Stimulated activated CD4-positive, alpha-beta T cell treated with anti-CD3 and anti-CD28 coated beads, Interleukin-15, amount 100 ng/mL, for 48 hours (primary cell): ENCODE measurements at regions not wholly inside any gene's neighbourhood (a gene's known extent, or its start where the extent isn't known, plus 50 kb on each side); places are given as distances from the start of the nearest gene placed in this dataset.

ENCODE experiments used
- DNase-seq, 2 donors: peaks; one replicate each; pipeline ENCODE4 v3.0.0-alpha.2; 2020; ENCODE audit warnings: low read depth in 2 of 2

DNA sequence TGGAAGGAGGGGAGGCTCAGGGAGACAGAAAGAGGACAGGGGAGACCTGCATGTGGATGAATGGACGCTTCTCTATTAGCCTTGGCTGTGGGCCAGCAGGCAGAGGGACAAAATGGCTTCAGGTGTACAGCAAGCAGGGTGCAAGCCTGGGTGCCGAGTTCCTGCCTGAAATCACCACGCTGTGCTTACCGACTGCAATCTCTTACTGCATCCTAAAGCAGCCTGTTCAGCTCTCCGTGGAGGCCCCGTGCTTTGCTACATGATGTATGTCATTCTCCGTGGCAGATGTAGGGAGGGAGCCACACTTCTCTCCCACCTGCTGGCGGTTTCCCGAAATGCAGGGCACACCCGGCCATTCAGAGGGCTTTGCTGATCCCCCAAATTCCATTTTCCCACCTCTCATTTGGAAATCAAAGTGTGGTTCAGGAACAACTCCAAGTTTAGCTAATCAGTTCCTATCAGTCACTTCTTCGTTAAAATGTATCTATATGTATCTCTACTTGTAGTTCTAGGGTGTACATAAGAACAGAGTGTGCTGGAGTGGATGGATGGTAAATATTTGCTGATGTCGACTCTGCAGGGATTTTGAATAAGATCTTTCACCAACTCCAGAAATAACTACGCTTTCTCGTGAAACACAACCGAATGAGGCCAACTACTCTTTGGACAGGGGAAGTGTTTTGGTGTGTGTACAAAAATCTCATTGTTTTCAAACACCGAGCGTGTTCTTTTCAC is 122.3 kb upstream of the BACE2 start:
- no peak for DNase-seq

- no peak for DNase-seq
Observed at GRCh38 chr21:41048145-41048544, 119.8 kb upstream of the BACE2 start.

GRCh38 chr21:41048623-41049022 is 119.3 kb upstream of the BACE2 start:
- no peak for DNase-seq

GRCh38 chr21:41052820-41053555 is 115.0 kb upstream of the BACE2 start:
- no peak for DNase-seq

DNA sequence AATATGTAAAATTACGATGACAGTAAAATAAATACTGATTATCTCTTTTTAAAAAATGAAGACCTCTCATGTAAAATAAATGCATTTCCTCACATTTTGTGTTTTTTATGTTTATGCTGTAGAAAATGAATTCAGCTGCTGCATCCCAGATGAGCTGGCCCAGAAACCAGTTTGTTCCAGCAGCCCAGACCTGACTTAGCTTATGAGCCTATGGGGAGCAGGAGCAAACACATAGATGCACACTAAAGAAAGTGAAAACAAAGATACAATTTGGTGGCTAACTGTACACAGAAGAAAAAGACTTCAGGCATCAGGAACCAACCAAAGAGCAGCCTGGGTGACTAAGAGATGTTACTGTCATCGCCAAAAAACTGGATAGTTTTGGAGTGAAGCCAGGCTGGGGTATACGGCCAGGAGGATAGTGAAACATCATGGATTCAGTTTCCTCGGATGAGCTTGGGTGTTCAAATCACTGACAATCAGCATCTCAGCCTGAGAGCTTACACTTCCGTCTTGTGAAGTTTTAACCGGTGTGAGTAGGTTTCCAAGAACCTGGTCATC is 113.9 kb upstream of the BACE2 start:
- DNase-seq = no peak

DNA sequence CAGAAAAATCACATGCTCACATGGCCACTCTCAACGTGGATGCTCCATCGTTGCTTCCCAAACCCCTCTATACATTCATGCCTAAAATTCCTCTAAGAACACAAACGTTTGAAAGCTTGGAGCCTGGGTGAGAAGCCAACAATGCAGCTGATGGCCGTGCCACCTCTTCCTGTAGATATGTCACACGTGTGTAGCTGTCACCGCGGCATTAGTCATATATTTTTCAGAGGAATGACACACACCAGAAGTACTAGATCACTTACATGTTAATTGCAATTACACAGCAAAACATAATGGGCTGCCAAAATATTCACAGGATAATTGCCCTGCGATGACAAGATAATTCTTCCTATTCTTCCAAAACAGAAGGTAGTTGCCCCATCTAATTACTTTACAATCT is 112.7 kb upstream of the BACE2 start:
- DNase-seq = no peak

- DNase-seq = no peak
Observed at GRCh38 chr21:41059871-41060270, 108.1 kb upstream of the BACE2 start.

DNA sequence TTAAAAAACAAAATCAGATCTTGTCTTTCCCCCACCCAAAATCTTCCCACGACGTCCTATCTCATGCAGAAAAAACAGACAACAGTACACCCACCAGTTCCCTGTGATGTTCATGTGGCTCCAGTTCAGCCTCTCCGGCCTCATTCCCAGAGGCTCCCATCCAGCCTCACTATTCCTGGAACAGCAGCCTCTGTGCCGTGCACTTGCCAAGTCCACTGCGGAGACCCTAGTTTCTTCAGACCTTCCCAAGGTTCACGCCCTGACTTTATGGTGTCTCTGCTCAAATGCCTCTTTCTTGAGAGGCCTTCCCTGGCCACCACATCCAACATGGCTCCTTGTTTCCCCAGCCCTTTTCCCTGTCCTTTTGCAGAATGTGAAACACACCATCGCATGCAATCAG is 106.3 kb upstream of the BACE2 start:
- no peak for DNase-seq

GRCh38 chr21:41064334-41064791 is 103.6 kb upstream of the BACE2 start:
- no peak for DNase-seq

DNA sequence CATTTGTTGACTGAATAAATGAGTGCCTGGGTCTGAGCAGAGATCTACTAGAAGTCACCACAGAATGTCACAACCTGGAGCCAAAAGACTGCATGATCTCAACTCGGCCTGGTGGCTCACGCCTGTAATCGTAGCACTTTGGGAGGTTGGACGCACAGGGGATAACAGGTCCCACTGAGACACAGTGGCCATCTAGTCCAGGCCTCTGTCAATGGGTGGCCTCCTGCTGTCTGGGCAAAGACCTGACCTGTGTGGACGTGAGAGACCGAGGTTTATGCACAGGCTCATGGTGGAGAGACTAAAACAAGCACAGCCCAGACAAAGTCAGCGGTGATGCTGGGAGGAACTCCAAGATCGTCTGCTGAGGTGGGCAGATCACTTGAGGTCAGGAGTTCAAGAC is 103.0 kb upstream of the BACE2 start:
- DNase-seq = no peak

- DNase-seq = no peak
Observed at GRCh38 chr21:41065539-41065938, 102.4 kb upstream of the BACE2 start.

- no peak for DNase-seq
Observed at GRCh38 chr21:41066086-41066938, 101.6 kb upstream of the BACE2 start.

- no peak for DNase-seq
Observed at GRCh38 chr21:41067709-41068108, 100.3 kb upstream of the BACE2 start.

DNA sequence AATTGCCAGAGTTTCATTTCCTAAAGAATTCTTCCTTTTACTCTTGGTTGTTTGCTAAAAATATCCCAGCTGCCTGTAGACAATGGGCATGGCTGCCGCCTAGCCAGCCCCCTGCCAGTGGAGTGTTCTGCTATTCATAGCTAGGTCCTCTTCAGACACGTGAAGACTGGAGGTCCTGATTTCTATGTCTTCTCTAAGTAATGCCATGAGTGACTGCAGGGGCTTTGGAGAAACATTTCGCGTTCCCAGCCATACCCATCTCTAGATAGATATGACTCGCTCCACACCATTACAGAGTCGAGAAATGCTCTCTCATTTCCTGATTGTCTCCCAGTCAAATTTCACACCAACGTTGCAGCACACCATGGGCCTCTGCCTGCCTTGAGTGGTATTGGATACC is 99.5 kb upstream of the BACE2 start:
- no peak for DNase-seq

DNA sequence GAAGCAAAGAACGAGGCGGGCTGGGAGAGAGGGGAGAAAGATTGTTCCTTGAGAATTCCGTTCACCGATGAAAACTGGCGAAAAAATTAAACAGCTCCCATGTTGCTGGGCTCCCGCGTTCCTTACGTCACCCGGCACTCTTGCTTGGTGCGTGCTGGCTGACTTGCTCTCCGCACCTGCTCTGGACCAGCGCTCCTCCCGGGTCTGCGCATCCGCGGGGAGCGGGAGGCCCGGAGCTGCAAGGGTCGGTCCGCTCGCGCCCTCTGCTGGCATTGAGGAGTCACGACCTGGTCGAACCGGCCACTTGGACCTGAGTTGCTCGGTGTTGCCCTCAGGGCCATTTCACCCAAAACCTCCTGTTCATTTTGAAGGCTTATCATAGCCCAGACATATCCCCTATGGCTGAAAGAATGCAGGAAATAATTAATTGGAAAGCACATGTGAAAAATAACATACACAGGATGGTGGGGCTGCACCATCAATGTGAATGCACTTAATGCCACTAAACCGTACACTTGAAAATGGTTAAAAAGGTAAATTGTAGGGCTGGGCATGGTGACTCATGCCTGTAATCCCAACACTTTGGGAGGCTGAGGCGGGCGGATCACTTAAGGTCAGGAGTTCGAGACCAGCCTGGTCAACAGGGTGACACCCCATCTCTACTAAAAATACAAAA is 98.9 kb upstream of the BACE2 start:
- DNase-seq = peak; percentile 41 to 72

- DNase-seq = no peak
Observed at GRCh38 chr21:41070284-41070683, 97.7 kb upstream of the BACE2 start.

- DNase-seq = no peak
Observed at GRCh38 chr21:41071258-41072171, 96.4 kb upstream of the BACE2 start.

GRCh38 chr21:41073558-41073957 is 94.4 kb upstream of the BACE2 start:
- no peak for DNase-seq

DNA sequence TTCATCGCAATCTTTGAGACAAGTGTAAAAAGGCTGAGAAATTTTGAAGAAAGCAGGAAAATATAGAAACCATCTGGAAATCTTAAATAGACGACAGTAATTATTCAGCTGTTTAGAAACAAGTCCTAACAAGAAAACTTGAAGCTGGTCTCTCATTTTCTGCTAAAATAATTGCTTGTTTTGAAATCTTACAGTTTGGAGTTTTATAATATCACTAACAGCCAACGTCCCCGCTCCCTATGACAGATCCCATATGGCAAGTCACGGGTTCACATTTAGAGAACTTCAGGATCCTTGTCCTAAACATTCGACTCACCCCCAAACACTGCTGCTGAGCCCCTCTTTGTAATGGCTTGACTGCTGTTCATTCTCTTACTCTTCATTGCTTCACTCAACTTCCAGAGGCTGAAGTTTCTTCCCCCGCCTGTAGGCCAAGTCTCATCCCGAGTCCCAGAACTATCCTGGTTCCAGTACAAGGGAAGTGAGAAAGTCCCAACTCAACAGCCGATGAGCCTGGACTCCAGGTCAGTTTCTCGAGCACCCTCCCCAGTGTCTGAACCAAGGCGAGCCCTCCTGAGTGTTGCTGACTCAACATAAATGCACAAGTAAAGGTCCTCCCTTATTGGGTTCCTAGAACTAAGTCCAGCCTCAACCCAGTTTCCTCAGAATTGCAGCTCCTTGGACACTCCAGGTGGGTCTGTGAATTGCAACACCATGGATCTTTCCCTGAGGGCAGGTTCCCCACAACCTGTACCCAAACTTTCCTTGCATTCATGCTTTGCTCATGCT is 93.4 kb upstream of the BACE2 start:
- no peak for DNase-seq

DNA sequence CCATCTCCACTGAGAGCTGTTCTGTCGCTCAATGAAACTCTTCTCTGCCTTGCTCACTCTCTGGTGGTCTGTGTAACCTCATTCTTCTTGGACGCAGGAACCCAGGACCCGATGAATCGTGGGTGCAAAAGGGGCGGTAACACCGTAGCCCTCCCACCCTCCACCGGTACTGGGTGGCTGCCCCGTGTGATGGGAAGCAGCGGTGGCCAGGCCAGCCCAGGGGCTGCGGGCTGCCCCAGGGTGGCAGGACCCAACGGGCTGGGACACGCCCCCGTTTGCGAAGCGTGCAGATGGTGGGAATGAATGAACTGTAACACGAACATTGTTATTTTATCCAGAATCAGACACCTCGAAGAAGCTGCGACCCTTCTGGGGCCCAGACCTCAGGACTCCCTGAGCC is 92.3 kb upstream of the BACE2 start:
- DNase-seq = no peak
